Fibroblast of skin of right quadriceps (primary cell): ENCODE measurements at regions not wholly inside any gene's neighbourhood (a gene's known extent, or its start where the extent isn't known, plus 50 kb on each side); places are given as distances from the start of the nearest gene placed in this dataset.
A peak's percentile ranks its signal among the peaks of the same experiment; 100 is the strongest.

Experiments used
- DNase-seq: peaks from one replicate; pipeline ENCODE4 v3.0.0-alpha.2; 2013

DNA sequence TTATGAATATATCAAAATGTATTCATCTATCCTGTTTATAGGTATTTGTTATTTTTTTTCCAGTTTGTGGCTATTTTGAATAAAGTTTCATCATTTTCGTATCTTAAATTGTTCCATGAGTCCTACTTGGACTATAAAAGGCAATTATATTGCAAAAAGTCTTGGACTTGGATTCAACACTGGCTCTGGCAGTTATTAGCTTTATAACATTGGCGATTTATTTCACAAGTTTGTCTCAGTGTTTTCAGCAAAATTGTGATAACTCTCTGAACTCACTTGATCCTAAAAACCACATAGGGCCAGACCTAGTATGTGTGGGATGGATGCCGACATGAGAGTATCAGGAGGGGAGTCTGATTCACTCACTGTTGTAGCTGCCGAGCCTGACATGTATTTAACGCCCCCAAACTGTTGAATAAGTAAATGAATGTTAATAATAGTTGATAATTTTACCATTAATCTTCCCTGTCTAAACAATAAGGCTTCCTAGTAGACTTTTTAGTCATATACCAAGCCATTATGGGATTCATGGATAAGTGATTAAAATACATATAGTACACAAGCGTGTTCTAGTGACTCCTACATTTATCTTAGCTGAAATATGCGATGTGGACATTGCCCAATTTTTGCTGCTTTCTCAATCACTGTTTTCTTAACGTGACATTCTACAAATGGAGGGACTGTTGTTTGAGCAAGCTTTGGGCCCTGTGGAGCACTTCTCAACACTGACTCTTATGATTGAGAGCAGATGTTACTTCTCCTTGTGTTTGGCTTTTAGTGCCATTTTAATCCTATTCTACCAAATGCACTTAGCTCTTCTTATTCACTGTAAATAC lies 907.6 kb downstream of the EPHA4 start:
- no peak for DNase-seq

DNA sequence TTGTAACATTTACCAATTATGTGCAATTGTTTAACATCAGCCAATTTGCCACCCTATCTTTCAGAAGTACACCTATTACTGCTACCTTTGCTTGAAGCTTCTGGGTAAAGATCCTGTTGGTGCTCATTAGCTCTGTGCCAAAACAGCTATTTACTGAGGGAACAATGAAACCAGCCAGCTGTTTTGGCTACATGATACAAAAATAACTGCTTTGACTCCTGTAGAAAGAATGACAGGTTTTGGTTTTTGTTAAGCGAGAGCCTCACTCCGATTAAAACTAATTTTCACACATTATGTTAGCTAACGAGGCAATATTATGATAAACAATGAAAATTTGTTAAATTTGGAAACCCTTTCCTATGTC lies 907.0 kb downstream of the EPHA4 start:
- DNase-seq = no peak

DNA sequence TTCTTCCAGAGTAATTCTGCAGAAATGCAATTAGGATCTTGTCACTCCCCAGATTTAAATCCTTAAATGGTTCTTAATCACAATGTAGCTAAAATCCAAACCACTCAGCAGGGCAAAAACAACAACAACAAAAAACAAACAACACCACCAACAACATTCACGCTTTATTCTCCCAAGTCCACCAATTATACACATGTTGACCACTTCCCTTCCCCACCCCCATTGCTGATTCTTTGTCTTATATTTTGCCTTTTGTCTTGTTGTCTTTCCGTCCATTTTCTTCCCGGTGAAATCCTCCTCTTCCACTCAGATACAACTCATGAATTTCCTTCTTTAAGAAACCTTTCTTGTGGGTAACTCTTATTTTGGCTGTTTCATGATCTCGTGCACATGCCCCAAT lies 902.8 kb downstream of the EPHA4 start:
- no peak for DNase-seq

DNA sequence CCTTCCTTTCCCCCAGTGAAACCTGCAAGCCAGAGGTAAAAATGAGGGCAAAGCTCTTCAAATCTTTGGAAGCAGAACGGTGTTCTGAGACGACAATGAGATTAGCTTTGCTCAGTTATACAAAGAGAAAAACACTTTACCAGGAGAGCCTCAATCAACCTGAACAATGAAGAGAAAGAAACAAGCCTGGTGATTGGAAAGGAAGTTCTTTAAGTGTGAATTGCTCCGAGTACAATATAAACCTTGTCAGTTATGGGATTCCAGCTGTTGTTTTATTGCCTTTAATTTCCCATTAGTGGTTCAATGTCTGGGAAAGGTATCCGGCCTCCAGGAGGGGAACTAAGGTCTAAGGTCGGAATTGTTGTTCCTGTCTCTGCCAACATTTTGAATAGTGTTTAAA lies 901.6 kb downstream of the EPHA4 start:
- DNase-seq = no peak

DNA sequence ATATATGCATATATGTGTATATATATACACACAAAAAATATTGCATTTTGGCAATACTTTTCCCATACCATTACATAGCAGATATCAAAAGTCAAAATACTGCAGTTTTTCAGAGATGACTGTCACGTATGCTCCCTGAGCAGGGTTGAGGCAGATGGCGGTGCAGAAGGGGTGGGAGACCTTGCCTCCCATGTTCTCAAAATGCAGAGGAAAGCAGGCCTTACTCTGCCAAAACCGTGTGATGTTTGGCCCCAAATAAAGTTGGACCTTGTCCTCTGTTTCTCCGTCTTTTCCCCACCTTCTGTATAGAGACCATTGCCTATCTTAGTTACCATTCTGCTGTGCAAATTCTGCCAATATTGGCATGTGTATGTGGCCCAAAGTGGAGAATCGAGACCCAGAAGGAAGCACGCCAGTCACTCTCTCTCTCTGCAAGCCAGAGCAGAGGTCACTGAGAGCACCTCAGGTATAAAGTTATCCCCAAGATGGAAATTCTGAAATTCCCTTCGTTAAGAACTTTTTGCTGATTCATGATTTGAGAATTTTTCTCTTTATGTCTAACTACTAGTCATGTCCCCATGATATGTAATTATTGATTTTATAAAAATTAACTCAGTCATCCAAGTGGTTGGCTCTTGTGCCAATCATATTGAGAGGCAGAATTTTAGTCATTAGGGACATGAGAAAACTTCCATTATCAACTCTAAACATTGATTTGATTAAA lies 898.8 kb downstream of the EPHA4 start:
- no peak for DNase-seq

DNA sequence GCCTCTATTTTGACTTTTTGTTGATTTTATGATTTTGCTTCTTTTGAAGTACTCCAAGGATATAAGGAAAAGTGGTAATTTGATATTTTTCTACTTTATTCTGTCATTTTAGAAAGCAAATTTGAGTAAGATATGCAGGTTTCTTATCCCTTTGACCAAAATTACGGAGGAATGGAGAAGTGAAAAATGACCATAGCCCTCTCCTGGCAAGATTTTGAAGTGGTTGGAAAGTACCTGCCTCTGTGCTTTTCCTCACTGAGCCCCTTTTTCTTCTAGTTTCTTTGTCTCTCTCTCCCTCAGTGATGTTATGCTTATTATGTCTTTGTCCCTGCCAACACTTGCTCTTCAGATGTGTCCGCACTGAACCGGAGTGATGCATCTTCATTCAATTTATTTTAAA lies 898.1 kb downstream of the EPHA4 start:
- DNase-seq = no peak

DNA sequence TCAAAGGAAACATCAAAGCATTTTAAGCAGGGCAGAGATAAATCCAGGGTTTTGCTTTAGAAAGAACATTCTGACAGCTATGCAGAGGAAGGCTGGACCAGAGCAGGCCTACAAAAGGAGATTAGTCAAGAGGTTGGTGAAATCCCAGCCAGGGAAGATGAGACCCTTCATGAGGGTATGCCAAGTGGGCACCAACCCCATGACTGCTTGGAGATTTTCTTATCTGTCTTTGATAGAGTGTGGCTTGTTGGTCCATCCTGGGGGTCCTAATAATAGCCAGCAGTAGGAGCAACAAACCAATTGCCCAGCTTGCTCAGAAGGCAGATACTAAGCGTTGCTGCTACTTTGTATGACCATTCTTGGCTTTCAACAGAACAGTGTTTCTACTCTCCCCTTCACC lies 895.4 kb downstream of the EPHA4 start:
- DNase-seq = no peak

DNA sequence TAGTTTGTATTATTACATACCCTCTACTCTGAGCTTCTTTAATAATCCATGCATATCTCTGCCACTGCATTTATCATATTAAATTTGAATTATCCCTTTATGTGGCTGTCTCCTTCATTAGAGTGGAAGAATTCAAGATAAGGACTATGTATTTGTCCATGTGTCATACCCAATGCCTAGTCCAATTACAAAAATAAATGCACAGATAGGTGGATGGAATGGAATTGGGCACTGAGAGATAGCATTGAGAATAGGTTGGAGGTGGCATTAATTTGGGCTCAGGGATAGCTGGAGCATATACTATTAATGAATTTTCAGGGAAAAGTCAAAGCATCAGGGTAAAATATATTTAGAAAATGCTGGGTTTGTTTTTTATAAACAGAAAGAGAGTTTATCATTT lies 893.2 kb downstream of the EPHA4 start:
- DNase-seq = no peak

DNA sequence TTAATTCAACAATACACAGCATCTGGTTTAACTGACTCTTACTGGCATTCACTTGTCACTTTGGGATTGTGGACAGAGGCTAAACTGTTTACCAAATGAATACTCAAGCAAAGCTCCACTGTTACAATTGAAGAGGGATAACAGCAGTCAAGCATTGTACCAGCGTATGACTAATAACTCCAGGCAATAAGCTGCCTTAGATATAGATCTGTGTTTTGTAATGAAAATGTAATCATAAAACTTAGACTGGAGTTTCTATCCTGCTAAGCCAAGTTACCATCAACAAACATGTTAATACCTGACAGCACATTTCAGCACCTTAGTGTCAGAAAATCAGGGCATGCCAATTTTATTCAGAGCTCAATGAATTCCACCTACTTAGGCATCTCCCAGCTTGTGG lies 889.5 kb downstream of the EPHA4 start:
- no peak for DNase-seq

DNA sequence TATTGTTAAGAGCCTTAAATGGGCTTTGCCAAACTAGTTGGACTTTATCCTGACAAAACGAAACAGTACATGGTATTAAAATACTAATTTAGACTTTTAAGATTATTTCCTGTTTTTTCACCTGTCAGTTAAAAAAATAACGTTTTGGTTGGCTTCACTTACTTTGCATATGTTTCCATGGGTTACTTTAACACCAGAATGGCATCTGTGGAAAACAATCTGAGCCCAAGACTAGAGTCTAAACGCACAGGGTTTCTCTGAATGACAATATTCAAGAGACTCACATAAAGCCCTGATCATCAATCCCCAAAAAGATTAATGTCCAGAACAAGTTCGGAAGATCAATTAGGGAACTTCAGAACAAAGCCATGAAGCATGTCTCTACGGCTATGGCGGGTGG lies 888.0 kb downstream of the EPHA4 start:
- DNase-seq = no peak

DNA sequence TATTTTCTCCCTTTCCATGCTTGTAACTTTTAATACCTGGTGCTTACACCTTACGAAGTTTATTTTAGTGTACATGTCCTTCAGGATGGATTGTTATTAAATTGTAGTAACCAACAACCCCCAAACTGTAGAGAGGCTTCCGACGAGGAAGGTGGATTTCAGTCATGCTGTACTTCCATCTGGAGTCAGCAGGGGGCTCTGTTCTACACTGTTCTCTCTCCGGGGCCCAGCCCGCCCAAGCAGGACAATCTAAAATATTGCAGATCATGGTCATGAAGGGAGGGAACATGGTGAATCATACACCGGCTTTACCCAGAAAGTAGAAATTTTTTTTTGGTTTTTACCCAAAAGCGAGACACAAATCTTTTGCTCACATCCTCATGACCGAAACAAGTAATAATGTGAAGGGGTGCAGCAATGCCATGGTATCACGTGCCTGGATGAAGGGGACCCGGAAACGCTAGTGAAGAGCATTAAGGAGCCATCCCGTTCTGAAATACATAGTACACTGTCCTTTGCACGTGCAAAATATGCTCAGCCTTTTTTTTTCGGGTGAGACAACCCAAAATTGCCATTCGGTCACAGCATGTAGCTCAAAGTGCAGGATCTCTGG lies 884.8 kb downstream of the EPHA4 start:
- peak; percentile 54 for DNase-seq

DNA sequence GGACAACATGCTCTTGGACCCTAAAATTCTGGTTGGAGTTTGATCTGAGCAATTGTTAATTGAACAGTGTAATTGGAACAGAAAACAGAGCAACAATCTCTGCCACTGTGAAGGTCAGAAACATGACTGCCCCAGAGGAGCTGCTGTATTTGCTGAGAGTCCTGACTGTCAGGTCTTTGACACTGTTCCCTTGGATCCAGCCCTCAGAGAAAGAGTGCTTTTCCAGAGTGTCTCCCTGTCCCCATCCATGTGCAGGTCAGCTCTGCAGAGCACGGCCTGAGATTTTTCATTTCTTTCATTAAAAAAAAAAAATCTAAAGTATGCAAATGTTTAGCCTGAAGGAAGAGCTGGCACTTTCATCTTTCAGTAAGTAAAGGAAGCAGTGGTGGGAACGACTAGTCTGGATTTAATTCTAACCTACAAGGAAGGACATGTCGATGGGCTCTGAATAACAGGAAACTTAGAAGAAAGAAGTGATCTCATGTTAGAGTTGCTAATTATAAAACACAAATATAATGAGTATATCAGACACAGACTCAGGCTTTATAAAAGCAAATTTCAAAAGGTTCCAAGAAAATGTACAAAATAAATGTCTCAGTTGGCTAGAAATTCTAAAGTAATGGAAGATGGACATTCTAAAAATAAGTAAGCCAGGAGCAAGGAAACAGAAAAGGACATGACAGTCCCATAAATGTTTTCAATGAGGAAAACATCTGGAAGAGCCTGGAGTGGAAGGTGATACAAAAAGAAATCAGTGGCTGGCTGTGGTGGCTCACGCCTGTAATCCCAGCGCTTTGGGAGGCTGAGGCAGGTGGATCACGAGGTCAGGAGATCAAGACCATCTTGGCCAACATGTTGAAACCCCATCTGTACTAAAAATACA lies 876.5 kb downstream of the EPHA4 start:
- DNase-seq = no peak

DNA sequence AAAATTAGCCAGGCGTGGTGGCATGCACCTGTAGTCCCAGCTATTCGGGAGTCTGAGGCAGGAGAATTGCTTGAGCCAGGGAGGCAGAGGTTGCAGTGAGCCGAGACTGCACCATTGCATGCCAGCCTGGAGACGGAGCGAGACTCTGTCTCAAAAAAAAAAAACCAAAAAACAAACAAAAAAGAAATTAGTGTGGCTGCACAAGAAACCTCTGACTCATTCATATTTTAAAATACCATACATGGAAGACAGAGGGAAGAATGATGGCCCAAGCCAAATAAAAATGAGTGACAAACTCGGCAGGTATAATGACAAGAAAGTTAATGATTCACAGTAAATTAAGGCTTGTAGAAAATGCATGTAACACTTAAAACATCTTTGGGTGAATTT lies 875.8 kb downstream of the EPHA4 start:
- no peak for DNase-seq

DNA sequence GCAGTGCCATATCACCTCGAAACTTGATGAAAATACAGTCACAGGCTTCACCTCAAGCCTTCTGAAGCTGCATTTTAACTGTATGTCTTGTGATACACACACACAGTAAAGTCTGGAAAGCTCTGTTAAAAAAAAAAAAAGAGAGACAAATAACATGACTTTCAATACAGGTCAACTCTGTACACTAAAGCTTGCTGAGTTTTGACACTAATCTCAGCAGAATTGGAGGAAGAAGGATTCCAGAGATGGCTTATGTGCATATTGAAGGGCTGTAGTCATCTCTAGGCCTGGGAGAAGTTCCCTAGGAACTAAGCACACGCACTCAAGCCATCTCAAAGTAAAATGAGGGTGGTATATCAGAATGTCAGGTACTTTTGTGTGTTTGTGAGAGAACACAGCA lies 875.1 kb downstream of the EPHA4 start:
- DNase-seq = no peak

DNA sequence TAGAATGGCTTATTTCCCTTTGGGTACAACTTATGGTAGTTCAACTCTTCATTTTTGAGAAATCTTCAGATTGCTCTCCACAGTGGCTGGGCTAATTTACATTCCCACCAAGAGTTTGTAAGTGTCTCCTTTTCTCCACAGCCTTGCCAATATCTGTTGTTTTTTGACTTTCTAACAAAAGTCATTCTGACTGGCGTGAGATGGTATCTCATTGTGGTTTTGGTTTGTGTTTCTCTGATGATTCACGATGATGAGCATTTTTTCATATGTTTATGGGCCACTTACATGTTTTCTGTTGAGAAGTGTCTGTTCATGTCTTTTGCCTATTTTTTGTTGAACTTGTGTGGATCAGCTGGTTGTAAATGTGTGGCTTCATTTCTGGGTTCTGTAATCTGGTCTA lies 871.0 kb downstream of the EPHA4 start:
- no peak for DNase-seq

DNA sequence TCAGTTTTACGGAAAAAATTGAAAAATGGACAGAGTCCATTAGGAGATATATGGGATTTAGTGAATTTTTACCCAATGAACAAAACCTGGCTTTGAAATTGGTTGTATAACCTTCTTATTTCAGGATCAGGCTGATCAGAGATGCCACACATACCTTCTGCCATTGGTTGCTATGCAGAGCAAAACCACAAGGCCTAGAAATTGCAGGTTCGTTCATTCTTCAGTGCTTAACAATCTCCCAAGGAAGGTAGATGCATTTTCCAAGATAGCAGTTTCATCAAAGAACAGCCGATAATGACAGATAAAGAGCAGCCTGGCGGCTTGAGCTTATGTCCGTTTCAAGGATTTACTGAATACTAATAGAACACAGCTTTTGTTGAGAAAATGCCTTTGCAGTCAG lies 868.8 kb downstream of the EPHA4 start:
- no peak for DNase-seq

DNA sequence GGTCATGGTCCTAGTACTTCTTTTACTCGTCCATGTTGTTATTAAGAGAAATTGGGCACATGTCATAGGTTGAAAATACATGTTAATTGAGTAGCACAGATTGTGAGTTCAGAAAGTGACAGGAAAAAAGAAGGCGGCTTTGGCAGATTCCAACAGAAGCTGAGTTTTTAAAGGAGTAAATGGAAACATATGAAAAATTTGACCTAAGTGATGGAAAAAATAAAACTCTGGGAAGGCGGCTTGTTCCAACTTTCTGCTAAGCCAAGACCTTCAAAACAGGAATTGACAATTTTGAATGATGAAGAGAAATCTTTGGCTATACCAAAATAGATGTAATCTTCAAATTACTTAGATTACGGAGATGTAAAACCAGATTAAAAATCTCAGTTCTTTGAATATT lies 868.0 kb downstream of the EPHA4 start:
- no peak for DNase-seq

DNA sequence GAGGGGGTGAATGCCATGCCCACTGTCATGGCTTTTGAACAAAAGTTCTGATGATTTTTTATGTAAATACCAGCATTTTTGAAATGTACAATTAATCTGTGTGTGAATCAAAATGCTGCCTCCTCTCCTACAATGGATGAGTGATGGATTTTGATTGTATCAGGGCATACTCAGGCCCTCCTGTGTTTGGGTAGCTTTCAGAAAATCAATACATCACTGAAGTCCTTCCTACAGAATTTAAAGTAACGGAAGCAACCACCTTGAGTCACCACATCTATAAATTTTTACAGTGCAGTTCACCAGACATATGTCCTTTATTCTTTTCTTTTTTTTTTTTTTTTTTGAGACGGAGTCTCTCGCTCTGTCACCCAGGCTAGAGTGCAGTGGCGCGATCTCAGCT lies 867.3 kb downstream of the EPHA4 start:
- no peak for DNase-seq

DNA sequence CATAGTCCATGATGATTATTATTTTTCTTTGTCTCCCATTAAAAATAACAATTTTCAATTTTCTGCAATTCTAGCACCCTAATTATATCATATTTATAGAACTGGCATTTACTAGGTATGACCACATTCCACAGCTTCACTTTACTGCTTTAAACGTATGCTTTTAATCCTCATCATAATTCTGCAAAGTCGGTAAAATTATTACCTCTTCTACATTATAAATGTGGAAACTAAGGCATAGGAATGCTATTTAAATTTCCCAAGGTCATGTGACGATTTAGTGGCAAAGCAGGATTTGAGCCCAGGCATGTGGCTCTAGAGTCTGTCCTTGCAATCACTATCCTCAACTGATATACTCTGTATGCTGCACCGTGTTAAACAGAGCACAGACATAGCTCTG lies 866.4 kb downstream of the EPHA4 start:
- no peak for DNase-seq

DNA sequence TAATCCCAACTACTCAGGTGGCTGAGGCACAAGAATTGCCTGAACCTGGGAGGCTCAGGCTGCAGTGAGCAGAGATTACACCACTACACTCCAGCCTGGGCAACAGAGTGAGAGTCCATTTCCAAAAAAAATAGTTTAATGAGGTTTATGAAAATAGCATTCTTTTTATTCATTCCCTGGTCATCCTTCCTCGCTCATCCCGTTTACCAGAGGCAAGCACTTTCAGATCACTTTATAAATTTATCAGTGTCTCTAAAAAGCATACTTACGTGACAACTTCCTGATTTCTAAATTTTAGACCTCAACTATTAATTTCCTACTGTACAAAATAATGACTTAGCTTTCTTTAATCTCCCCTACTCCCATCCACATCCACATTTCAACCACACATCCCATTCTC lies 864.8 kb downstream of the EPHA4 start:
- no peak for DNase-seq

DNA sequence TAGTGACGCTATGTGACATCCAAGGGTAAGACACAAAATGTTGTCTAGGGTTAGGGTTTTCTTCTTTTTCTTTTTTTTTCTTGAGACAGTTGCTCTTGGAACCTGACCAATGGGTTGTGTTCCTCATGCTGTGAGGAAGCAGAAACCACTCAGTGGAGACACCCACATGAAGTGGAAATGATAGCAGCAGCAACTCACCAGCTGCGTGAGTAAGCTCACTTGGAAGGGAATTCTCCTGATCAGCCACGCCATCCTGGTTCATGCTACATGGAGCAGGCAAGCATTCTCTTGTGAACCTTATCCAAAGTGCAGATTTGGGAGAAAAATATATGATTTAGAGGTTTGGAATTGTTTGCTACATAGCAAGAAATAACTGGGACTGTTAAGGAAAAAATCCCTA lies 863.7 kb downstream of the EPHA4 start:
- peak; percentile 6 for DNase-seq

DNA sequence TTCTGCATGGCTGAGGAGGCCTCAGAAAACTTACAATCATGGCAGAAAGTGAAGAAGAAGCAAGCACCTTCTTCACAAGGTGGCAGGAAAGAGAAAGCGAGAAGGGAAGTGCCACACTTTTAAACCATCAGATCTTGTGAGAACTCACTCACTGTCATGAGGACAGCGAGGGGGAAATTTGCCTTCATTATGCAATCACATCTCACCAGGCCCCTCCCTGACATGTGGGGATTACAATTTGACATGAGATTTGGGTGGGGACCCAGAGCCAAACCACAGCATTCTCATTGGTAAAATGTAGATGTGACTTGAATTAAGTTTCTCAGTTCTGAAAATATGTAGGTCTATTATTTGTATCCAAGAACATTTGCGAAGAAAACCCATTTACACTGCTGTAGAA lies 854.8 kb downstream of the EPHA4 start:
- no peak for DNase-seq

DNA sequence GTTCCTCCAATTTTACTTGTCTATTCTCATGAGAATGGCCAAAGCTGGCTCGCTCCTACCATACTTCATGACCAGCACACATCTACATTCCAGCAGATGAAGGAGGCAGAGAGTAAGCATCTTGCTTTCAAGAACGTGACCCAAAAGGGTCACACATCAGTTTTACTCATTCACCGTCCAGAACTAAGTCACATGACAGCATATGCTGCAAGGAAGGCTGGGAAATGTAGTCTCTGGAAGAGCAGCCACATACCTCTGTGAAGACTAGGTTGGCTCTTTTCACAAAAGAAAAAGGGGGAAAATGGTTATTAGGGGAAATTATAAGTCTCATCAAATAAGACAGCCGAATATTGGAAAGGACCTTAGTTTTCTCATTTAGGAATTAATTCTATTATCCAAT lies 835.3 kb downstream of the EPHA4 start:
- no peak for DNase-seq
